Dendritic cell treated with granulocyte-macrophage colony-stimulating factor and Interleukin-4, amounts not matched to agents 40 ng/mL and 50 ng/mL, for 4 days (primary cell): ENCODE measurements at regions not wholly inside any gene's neighbourhood (a gene's known extent, or its start where the extent isn't known, plus 50 kb on each side); places are given as distances from the start of the nearest gene placed in this dataset.
"Not testable (repeated sequence)": the region's sequence is repeated elsewhere in the genome, so short reads cannot be mapped to it uniquely, and the experiment has no call there.

Source experiments
- H3K27ac Mint-ChIP-seq: one replicate; pipeline ENCODE4 v1.8.0; 2022; ENCODE audit warnings: mild to moderate bottlenecking, mixed read lengths
- H3K27me3 Mint-ChIP-seq: one replicate; pipeline ENCODE4 v1.8.0; 2022; ENCODE audit warnings: mild to moderate bottlenecking, mixed read lengths
- H3K36me3 Mint-ChIP-seq: one replicate; pipeline ENCODE4 v1.8.0; 2022; ENCODE audit warnings: low read depth, mixed read lengths
- H3K4me1 Mint-ChIP-seq: one replicate; pipeline ENCODE4 v1.8.0; 2022; ENCODE audit warnings: low read depth, mixed read lengths
- H3K4me3 Mint-ChIP-seq: one replicate; pipeline ENCODE4 v1.8.0; 2022; ENCODE audit warnings: mild to moderate bottlenecking, moderate library complexity, mixed read lengths
- H3K9me3 Mint-ChIP-seq: one replicate; pipeline ENCODE4 v1.8.0; 2022; ENCODE audit warnings: mixed read lengths
- intact Hi-C: fragments of 100-400 bp; cut with micrococcal nuclease; formaldehyde crosslinking; loops from one replicate; pipeline ENCODE4 v1.15.0; 2022

DNA sequence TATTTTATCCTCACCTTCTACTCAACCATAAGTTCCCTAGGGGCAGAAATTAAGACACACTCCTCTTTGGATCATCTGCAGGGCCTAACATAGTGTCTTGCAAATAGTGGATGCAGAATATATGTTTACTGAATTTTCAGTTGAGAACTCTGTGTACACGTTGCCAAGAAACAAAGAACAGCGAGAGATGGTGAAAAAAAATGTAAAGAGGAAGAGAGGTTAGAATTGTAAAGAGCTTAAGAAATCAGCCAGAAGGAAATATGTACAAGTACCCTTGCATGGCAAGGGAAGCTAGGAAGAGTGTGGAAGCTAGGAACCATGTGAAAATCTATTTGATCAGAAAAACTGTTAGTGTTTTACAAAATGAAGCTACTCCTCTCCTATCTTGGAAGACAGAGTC lies 431.0 kb downstream of the SMARCA1 start:
- Mint-ChIP-seq H3K4me1 (no peaks in the 10 kb centered on the region), H3K27ac (no peak overlapping the region), H3K4me3 (no peak overlapping the region), H3K9me3 (no peaks in the 10 kb centered on the region), H3K27me3 (no peaks in the 10 kb centered on the region), H3K36me3 (no peaks in the 10 kb centered on the region)
- intact Hi-C loops: no loop called here

DNA sequence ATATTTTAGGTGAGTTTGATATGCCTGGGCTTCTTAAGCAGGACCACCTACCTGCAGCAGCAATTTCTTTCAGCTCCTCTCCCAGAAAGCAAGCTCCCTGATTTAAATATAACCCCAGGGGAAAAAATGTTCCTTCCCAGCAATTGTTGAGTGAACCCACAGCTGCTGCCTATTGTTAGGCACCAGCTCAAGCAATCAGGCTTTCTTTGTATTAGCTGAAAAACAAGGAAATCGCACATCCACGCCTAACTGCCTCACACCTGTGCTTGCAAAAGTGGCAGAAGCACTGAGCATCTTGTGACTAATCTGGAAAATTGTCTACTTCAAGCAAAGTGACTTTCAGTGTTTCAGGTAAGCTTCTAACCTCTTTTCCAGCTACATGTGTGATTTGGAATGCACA lies 432.2 kb downstream of the SMARCA1 start:
- Mint-ChIP-seq H3K27ac (no peak overlapping the region), H3K4me1 (no peaks in the 10 kb centered on the region), H3K9me3 (no peaks in the 10 kb centered on the region), H3K36me3 (no peaks in the 10 kb centered on the region), H3K27me3 (no peaks in the 10 kb centered on the region), H3K4me3 (no peak overlapping the region)
- intact Hi-C loops: no loop called here

DNA sequence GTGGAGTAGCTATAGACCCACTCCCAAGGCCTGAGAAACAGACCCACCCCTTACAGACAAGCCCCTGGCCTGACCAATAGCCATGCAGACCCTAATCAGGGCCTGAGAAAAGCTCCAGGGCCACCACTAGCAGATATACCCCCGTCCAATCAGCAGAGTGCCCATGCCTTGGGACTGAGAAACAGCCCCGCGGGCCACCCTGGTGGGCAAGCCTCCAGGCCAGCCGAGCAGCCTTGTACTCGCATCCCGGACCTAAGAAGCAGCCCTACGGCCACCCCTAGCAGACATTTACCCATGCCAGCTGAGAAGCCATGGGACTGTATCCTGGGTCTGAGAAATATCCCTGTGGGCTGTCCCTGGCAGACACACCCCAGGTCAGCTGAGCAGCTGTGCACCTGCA lies 436.5 kb downstream of the SMARCA1 start:
- peaks cover 9% of the 10 kb centered on the region for H3K9me3 Mint-ChIP-seq

DNA sequence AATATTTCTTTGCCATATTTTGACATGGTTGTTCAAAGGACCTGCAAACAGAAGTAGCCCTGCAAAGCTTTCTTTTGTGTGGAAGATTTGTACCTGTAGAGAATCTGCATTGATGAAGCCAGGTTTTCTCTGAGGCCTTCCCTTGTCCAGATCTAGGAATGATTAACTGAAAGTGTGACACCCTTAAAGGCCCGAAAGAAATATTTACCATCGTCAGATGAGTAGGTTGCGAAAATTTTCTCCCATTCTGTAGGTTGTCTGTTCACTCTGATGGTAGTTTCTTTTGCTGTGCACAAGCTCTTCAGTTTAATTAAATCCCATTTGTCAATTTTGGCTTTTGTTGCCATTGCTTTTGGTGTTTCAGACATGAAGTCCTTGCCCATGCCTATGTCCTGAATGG lies 439.0 kb downstream of the SMARCA1 start:
- H3K9me3 Mint-ChIP-seq, H3K27me3 Mint-ChIP-seq, H3K36me3 Mint-ChIP-seq, H3K27ac Mint-ChIP-seq, H3K4me3 Mint-ChIP-seq, intact Hi-C loops, H3K4me1 Mint-ChIP-seq: not testable (repeated sequence)

More for the DNA sequence above, 436.5 kb downstream of the SMARCA1 start:
- Mint-ChIP-seq H3K36me3 (no peaks in the 10 kb centered on the region), H3K27ac (no peak overlapping the region), H3K27me3 (no peaks in the 10 kb centered on the region), H3K4me1 (no peaks in the 10 kb centered on the region), H3K4me3 (no peak overlapping the region)
- intact Hi-C loops: no loop called here

DNA sequence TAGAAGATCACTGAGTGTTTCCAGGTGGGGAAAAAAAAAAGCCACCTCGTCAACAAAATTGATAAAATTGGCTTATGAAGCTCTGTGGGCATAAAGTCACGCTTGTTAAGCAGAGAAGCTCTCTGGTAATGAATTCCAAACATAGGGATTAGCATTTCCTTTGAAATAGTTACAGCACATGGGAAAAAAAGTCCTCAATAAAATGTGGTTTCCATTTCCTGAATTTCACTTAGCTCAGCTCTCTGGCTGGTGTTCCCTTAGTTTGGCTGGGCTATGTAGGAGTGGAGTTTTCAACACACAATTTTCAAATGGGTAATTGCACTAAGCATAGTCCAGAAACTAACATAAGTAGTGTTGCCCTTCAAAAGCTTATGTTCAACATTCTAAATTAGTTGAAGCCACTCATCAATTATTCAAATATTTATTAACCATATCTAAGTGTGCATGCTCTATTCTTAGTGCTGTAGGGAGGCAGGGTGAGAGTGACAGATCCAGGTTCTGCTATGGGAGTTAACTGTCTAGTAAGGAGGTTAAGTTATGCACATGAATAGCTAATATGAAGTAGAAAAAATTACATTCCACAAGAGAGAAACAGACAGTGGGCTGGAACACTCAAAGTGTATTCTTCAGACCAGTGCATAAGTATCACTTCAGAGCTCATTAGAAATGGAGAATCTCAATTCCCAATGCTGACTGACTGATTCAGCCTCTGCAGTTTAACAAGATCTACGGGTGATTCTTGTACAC lies 445.7 kb downstream of the SMARCA1 start:
- Mint-ChIP-seq H3K27ac (no peak overlapping the region), H3K4me3 (no peak overlapping the region), H3K9me3 (peaks cover 5% of the 10 kb centered on the region), H3K27me3 (no peaks in the 10 kb centered on the region), H3K36me3 (no peaks in the 10 kb centered on the region), H3K4me1 (no peaks in the 10 kb centered on the region)
- intact Hi-C loops: no loop called here

DNA sequence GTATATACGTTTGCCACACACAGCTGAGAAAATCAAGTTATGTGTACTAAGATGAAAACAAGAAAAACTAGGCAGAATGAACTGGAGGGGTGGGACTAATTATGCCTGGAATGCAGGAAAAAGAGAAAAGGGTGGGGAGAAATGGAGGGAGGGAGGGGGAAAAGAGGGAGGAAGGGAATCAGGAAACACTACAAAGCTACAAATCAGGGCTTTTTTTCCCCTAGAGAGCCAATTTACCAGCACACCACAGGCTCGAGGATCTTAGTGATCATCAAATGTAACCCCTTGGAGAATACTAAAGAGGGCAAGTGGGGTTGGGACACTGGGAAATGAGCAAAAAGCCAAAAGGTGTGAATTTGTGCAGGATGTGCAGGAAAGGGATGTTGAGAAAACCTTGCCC lies 451.9 kb downstream of the SMARCA1 start:
- Mint-ChIP-seq H3K36me3 (no peaks in the 10 kb centered on the region), H3K4me3 (no peak overlapping the region), H3K27me3 (no peaks in the 10 kb centered on the region), H3K9me3 (no peaks in the 10 kb centered on the region), H3K27ac (no peak overlapping the region), H3K4me1 (no peaks in the 10 kb centered on the region)
- intact Hi-C loops: no loop called here

DNA sequence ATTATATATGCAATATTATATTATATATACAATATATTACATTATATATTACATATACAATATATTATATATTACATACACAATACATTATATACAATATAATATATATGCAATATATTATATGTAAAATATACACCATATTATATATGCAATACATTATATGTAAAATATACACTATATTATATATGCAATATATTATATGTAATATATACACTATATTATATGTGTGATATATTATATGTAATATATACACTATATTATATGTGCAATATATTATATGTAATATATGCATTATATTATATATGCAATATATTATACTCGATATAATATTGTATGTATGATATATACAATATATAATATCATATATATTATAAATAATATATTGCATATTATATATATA lies 457.4 kb downstream of the SMARCA1 start:
- H3K4me3 Mint-ChIP-seq: no peak overlapping the region
- no peaks in the 10 kb centered on the region for H3K9me3 Mint-ChIP-seq
- no peak overlapping the region for H3K27ac Mint-ChIP-seq
- no peaks in the 10 kb centered on the region for H3K36me3 Mint-ChIP-seq
- intact Hi-C loops: no loop called here
- no peaks in the 10 kb centered on the region for H3K27me3 Mint-ChIP-seq
- no peaks in the 10 kb centered on the region for H3K4me1 Mint-ChIP-seq

DNA sequence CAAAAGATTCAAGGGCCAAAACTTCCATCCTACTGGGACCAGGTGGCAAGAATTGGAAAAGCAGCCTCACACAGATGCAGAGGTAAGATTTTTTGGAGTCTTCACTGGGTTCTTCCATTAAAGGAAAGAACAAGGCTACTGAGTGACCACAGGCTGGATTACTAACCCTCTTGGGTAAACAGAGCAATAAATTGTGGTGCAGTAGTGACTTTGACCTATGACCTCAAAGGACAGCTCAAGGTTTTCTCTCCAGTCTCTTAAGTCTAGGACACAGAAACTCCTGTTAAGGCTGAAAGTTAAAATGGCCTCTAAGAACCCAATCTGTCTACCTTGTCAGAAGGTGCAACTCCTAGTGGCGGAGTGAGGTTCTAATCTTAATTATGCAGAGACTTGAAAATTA lies 464.9 kb downstream of the SMARCA1 start:
- no peak overlapping the region for H3K4me3 Mint-ChIP-seq
- intact Hi-C loops: no loop called here
- H3K9me3 Mint-ChIP-seq: no peaks in the 10 kb centered on the region
- no peaks in the 10 kb centered on the region for H3K4me1 Mint-ChIP-seq
- no peaks in the 10 kb centered on the region for H3K36me3 Mint-ChIP-seq
- H3K27ac Mint-ChIP-seq: no peak overlapping the region
- H3K27me3 Mint-ChIP-seq: no peaks in the 10 kb centered on the region

DNA sequence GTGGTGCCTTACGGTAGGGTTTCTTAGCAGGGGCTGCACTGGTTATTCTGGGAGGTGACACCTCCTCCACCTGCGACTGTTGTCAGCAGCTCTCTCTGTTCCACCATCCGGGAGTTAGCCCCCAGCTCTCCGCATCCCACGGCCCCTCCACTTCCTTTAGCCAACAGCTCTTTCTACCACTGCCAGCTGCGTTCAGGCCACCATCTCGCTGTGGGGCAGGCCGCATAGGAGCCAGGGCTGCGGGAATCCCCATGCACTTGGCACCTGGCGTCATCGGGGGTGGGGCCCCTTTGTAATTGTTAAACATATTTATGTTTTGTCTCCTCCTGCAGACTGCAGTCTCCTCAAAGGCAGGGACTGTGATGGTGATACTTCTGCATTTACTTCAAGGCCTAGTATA lies 480.2 kb downstream of the SMARCA1 start:
- H3K27ac Mint-ChIP-seq: no peak overlapping the region
- intact Hi-C loops: no loop called here
- H3K4me3 Mint-ChIP-seq: no peak overlapping the region
- no peaks in the 10 kb centered on the region for H3K27me3 Mint-ChIP-seq
- no peaks in the 10 kb centered on the region for H3K36me3 Mint-ChIP-seq
- H3K4me1 Mint-ChIP-seq: no peaks in the 10 kb centered on the region
- H3K9me3 Mint-ChIP-seq: peaks cover 8% of the 10 kb centered on the region

DNA sequence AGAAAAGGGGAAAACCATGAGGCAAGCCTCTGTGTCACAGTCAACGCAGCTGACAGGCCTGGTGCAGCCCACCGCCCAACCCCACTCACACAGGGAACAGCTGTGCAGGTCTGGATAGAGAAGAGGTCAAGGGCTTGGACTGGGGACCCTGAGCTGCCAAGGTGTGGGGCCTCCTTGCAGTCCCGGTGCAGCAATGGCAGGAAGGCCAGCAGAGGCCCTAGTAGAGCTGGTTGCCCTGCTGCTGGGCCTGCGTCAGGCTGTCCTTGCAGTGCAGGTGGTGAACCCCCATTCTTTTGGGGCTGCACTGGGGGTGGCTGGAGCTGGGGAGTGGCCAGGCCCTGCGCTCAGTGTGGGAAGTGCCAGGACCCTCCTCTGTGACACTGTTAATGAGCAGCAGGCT lies 482.0 kb downstream of the SMARCA1 start:
- H3K4me1 Mint-ChIP-seq: no peaks in the 10 kb centered on the region
- H3K27ac Mint-ChIP-seq: no peak overlapping the region
- peaks cover 8% of the 10 kb centered on the region for H3K9me3 Mint-ChIP-seq
- no peaks in the 10 kb centered on the region for H3K27me3 Mint-ChIP-seq
- intact Hi-C loops: no loop called here
- no peak overlapping the region for H3K4me3 Mint-ChIP-seq
- no peaks in the 10 kb centered on the region for H3K36me3 Mint-ChIP-seq

DNA sequence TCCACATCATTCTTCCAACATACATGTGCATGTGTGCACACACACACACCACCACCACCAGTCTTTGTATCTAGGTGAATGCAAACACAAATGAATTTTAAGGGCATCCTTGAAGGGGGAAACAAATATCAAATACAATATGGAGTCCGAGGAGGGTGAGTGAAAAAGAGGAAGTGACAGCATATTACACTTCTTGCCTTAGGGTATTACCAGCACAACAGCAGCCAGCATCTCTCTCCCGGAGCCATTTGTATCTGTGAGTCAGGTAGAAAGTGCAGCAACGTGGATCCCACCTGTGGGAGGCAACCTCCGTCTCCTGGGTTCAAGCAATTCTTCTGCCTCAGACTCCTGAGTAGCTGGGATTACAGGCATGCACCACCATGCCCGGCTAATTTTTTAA lies 483.2 kb downstream of the SMARCA1 start:
- H3K27me3 Mint-ChIP-seq: no peaks in the 10 kb centered on the region
- H3K36me3 Mint-ChIP-seq: no peaks in the 10 kb centered on the region
- no peaks in the 10 kb centered on the region for H3K4me1 Mint-ChIP-seq
- no peak overlapping the region for H3K4me3 Mint-ChIP-seq
- intact Hi-C loops: no loop called here
- H3K27ac Mint-ChIP-seq: no peak overlapping the region
- peaks cover 2% of the 10 kb centered on the region for H3K9me3 Mint-ChIP-seq

DNA sequence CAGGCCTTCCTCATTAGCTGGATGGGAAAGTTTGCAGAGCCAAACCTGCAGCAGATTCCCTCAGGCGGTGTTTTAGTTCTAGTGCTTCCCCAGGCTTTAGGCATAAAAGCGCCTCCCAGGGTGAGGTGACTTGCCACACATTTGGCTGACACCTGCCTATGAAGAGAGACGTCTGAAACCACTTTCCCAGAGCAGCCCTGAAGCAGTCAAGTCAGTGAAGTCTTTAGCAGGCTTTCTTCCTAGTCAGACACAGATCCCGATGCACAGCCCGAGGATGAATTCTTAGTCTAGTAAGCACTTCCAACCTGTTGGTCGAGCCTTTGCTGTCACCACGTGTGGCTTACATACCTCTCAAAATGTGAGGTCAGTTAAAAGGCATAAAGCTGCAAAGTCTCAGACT lies 484.1 kb downstream of the SMARCA1 start:
- no peaks in the 10 kb centered on the region for H3K36me3 Mint-ChIP-seq
- intact Hi-C loops: no loop called here
- no peak overlapping the region for H3K4me3 Mint-ChIP-seq
- no peaks in the 10 kb centered on the region for H3K9me3 Mint-ChIP-seq
- no peaks in the 10 kb centered on the region for H3K27me3 Mint-ChIP-seq
- no peaks in the 10 kb centered on the region for H3K4me1 Mint-ChIP-seq
- no peak overlapping the region for H3K27ac Mint-ChIP-seq

DNA sequence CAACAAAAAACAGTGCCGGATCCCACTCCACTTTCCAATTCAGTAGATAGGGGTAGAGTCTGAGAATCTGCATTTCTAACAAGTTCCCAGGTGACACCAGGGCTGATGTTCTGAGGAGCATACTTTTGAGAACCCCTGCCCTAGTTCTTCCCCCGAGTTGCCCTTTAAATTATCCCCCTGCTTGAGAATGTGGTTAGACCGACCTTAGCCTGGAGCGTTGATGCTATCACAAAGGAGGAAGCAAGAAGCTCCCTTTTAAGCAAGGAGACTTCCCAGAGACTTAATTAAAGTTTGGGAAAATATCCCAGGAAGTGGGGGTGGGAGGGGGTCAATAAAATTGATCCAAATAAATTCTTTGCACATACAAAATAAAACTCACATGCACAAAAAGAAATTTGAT lies 485.9 kb downstream of the SMARCA1 start:
- Mint-ChIP-seq H3K9me3 (no peaks in the 10 kb centered on the region), H3K27ac (no peak overlapping the region), H3K27me3 (no peaks in the 10 kb centered on the region), H3K4me3 (no peak overlapping the region), H3K36me3 (no peaks in the 10 kb centered on the region), H3K4me1 (no peaks in the 10 kb centered on the region)
- intact Hi-C loops: no loop called here

DNA sequence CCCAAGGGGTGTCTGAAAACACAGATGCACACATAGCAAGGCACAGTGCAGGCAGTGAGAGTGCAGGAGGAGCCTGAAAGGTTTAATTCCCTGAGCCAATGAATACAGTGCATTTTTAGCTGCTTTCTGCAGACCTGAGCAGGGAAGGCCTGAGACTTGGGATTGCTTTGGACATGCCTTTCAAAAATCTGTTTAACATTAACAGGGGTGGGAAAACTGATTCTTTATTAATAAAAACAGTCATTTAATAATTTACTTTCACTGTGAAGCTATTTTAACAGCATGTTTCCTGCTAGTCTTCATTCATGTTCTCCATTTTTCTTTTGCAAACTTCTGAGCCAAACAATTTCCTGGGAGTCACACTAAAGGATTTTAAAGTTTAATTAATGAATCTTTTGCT lies 488.1 kb downstream of the SMARCA1 start:
- H3K27ac Mint-ChIP-seq: no peak overlapping the region
- H3K4me3 Mint-ChIP-seq: no peak overlapping the region
- H3K27me3 Mint-ChIP-seq: no peaks in the 10 kb centered on the region
- H3K9me3 Mint-ChIP-seq: no peaks in the 10 kb centered on the region
- intact Hi-C loops: no loop called here
- H3K36me3 Mint-ChIP-seq: no peaks in the 10 kb centered on the region
- no peaks in the 10 kb centered on the region for H3K4me1 Mint-ChIP-seq

DNA sequence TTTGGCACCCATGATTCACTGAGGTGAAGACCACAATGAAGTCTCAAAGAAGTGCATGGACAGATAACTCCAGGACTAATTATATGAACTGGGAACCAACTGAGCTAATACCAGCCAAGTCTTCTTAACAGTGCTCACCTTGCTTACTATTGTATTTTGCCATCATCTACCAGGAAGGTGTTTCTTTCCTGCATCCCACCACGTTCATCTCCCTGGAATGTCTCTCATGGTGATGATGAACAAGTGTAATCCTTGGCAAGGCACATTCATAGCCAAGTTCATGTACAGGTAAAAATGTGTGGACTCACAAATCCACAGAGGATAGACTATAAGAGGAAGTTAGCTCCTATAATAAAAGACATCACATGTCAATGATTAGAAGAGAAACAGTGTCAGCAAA lies 489.1 kb downstream of the SMARCA1 start:
- Mint-ChIP-seq H3K36me3 (no peaks in the 10 kb centered on the region), H3K27ac (no peak overlapping the region), H3K4me3 (no peak overlapping the region), H3K9me3 (no peaks in the 10 kb centered on the region), H3K27me3 (no peaks in the 10 kb centered on the region), H3K4me1 (no peaks in the 10 kb centered on the region)
- intact Hi-C loops: no loop called here
